ENCODE measurements at regions not wholly inside any gene's neighbourhood (a gene's known extent, or its start where the extent isn't known, plus 50 kb on each side); places are given as distances from the start of the nearest gene placed in this dataset.

- TF ChIP-seq SP1 (IDR thresholded peaks at IDR 0.05) (no peak), ZNF384 (IDR thresholded peaks at IDR 0.05) (no peak)
These were observed 112.0 kb upstream of the MLIP start for GRCh38 chr6:53999088-53999755.
